HG03103 (cell line): ENCODE measurements at regions not wholly inside any gene's neighbourhood (a gene's known extent, or its start where the extent isn't known, plus 50 kb on each side); places are given as distances from the start of the nearest gene placed in this dataset.

Experiments used
- ATAC-seq: cut with Tn5 transposase; IDR thresholded peaks from one replicate; pipeline ENCODE4 v1.9.1; 2021; ENCODE audit warnings: low read depth; ENCODE audit not compliant: unreplicated experiment

GRCh38 chr4:157574606-157575005, 354.1 kb downstream of the GRIA2 start:
- ATAC-seq: no peak

- ATAC-seq: no peak
Measured at GRCh38 chr4:157572951-157573350, 352.4 kb downstream of the GRIA2 start.

GRCh38 chr4:157572284-157572683, 351.8 kb downstream of the GRIA2 start:
- no peak for ATAC-seq

- ATAC-seq: no peak
Measured at GRCh38 chr4:157564771-157565170, 344.2 kb downstream of the GRIA2 start.

GRCh38 chr4:157564218-157564617, 343.7 kb downstream of the GRIA2 start:
- ATAC-seq: no peak

- no peak for ATAC-seq
Measured at GRCh38 chr4:157558016-157558415, 337.5 kb downstream of the GRIA2 start.

GRCh38 chr4:157550028-157550427, 329.5 kb downstream of the GRIA2 start:
- no peak for ATAC-seq

- no peak for ATAC-seq
Measured at GRCh38 chr4:157527954-157528353, 307.4 kb downstream of the GRIA2 start.

- ATAC-seq: no peak
Measured at GRCh38 chr4:157521906-157522305, 301.4 kb downstream of the GRIA2 start.

GRCh38 chr4:157514711-157515110, 294.2 kb downstream of the GRIA2 start:
- ATAC-seq: no peak

GRCh38 chr4:157509341-157509740, 288.8 kb downstream of the GRIA2 start:
- no peak for ATAC-seq

GRCh38 chr4:157502656-157503055, 282.1 kb downstream of the GRIA2 start:
- ATAC-seq: no peak

GRCh38 chr4:157459785-157460184, 239.3 kb downstream of the GRIA2 start:
- ATAC-seq: no peak

- no peak for ATAC-seq
Measured at GRCh38 chr4:157447195-157447594, 226.7 kb downstream of the GRIA2 start.

- ATAC-seq: no peak
Measured at GRCh38 chr4:157444014-157444413, 223.5 kb downstream of the GRIA2 start.

GRCh38 chr4:157443537-157443936, 223.0 kb downstream of the GRIA2 start:
- no peak for ATAC-seq

- ATAC-seq: no peak
Measured at GRCh38 chr4:157425897-157426296, 205.4 kb downstream of the GRIA2 start.

- no peak for ATAC-seq
Measured at GRCh38 chr4:157423526-157424020, 203.0 kb downstream of the GRIA2 start.

- ATAC-seq: no peak
Measured at GRCh38 chr4:157421365-157421764, 200.8 kb downstream of the GRIA2 start.
